SKM-1 treated with dmso at 0.1 percent for 144 hours (cell line): ENCODE measurements at regions not wholly inside any gene's neighbourhood (a gene's known extent, or its start where the extent isn't known, plus 50 kb on each side); places are given as distances from the start of the nearest gene placed in this dataset.

Source experiments
- DNase-seq: peaks from one replicate; lab custom pipeline; 2025; ENCODE audit not compliant: unreplicated experiment; lab: John Stamatoyannopoulos, UW

- DNase-seq: no peak
Measured at GRCh38 chr3:27935492-27935891, 213.4 kb upstream of the EOMES start.

- DNase-seq: no peak
Measured at GRCh38 chr3:27939521-27939920, 217.4 kb upstream of the EOMES start.

DNA sequence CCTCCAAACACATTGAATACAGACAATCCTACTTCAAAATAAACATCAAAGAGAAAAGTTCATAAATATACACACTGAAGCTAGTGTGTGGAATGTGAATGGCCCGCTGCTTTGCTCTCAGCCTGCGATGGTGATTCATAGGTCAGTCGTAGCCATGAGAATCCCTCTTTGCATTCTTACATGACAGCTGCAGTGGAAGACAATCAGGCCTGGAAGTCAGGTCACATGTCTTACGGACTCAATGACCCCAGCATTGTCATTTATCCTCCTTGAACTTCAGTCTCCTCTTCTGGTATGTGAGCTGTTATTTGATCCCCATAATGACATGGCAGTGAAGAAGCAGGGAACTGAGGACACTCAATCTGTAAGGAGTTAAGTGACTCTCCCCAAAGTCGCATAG is 217.8 kb upstream of the EOMES start:
- no peak for DNase-seq

GRCh38 chr3:27943106-27943505 is 221.0 kb upstream of the EOMES start:
- DNase-seq: no peak

GRCh38 chr3:27945229-27945628 is 223.1 kb upstream of the EOMES start:
- no peak for DNase-seq

DNA sequence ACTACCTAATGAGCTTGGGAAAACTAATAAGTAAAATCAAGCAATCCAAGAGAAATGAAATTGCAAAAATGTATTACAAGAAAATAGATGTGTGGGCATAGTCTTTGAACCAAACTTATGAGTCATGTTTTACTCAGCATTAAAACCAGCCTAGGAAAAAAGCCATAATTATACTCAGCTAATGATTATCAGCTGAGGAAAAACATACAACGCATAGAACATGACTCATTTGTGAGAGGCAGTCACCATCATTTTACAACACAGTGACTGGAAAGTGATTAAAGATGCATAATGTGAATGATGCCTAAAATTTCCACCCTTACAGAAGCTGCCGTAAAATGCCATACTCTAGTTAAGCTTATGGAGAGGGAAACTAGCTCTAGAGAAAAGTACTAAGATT is 238.0 kb upstream of the EOMES start:
- no peak for DNase-seq

DNA sequence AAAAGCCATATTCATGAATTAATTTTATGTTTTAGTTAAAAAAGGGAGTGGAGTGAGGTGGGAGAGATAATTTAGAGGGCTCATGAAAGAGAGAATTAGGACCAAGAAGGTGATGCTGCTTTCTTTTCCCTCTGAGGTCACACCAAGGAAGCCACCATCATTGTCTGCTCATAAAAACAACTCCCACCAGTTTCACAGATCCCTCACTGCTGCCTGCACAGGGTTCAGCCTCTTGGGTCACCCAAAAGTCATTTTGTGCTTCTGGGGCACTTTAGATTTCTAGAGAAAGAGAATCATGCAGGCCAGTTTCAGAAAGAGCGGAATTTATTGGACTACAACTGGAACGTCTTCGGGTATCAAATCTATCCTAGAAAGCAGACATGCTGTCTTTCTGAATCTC is 241.4 kb upstream of the EOMES start:
- DNase-seq: no peak

GRCh38 chr3:27971600-27971999 is 249.5 kb upstream of the EOMES start:
- no peak for DNase-seq

- DNase-seq: peak; percentile 81
Measured at GRCh38 chr3:27976933-27977332, 254.8 kb upstream of the EOMES start.

DNA sequence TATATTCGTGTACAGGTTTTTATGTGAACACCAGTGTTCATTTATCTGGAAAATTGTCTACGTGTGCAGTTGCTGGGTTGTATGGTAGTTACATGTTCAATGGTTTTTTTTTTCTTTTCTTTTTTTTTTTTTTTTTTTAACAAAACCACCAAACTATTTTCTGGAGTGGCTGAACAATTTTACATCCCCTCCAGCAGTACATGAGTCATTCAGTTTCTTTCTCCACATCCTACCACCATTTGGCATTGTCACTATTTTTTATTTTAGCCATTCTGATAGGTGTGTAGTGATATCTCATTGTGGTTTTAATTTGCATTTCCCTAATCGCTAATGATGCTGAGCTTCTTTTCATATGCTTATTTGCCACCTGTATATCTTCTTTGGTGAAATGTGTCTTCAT is 256.3 kb upstream of the EOMES start:
- no peak for DNase-seq

GRCh38 chr3:27985369-27986035 is 255.9 kb upstream of the CMC1 start:
- no peak for DNase-seq

GRCh38 chr3:27986234-27986879 is 255.1 kb upstream of the CMC1 start:
- DNase-seq: no peak

DNA sequence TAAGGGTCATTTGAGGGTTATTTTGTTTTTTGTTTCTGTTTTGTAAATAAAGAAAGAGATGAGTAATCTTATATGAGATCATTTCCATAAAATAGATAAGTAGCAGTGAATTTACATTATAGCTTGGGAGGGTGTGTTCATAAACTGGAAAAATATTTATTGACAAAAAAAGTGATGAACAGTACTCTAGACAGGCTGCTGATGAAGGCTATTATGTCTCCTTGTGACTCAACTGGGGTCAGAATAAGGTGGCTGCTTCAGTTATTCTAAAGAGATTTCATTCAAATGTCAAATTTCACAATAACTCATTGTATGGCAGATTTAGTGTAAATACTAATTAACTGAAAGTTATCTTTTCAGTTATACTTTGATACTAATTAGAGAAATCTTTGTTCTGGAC is 251.1 kb upstream of the CMC1 start:
- DNase-seq: no peak

DNA sequence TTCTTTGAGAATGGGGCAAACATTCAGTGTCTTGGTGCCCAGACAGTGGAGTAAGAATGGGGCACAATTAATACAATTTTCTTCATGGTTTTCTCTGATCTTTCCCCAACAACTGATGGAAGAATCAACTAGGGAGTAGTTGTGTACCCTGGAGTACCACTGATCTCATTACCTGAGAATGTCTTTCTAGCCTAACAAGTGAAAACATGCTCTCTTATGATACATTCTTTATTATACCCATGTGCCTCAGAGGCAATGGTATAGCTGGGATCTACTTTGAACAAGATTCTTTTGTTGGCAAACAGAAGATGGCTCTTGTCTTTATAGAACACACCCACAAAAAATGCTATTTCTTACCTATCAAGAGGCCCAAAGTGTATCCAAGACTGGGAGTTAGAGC is 250.6 kb upstream of the CMC1 start:
- no peak for DNase-seq

DNA sequence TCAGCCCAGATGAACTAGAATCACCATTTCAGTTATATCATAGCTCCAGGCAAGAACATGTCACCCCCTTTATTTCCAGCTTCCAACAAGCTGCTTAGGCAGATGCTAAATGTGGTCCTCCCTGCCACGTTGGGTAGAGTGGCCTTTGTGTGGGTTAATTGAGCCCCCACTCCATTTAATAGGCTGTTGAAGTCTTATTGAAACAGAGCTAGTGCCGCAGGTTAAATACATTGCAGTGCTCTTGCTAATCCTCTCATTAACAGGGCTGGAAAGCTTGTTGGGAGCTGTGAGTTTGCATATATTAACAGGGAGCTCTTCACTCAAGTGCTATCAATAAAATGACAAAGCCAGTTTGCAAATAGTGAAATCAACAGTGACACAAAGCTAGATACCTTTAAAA is 248.4 kb upstream of the CMC1 start:
- DNase-seq: no peak

DNA sequence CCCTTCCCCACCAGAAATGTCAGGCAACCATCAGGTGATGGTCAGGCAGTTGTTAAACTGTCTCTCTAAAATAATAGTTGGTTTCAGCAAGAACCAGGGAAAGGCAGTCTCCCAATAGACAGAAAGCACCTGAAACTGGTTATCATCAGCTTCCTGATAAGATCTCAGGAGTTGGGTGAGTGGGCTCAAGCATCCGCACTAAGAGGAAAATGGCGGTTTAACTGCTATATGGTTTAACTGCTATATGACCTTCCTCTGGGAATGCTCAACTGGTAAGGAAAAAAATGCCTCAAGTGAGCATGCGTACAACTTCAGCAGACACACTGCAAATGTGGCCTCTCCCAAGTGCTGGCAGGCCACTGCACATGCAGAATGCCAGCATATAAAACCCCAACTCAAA is 240.8 kb upstream of the CMC1 start:
- DNase-seq: no peak

- no peak for DNase-seq
Measured at GRCh38 chr3:28008235-28008634, 233.2 kb upstream of the CMC1 start.

DNA sequence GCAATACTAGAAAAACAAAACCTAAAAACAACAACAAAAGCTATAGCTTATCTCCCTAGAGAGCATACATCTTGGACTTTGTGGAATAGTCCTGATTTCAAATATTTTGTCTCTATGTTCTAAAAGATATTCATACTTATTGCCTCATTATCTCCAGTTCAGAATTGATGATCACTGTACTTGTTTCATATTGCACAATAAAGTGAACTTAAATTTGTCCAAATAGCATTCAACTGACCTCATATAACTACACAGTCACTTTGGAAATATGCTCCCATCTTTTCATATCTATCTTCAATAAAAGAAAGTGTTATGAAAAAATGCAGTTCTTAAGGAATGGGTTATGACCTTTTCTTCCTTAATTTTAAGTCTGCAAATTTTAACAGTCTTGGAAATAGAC is 228.6 kb upstream of the CMC1 start:
- DNase-seq: no peak

DNA sequence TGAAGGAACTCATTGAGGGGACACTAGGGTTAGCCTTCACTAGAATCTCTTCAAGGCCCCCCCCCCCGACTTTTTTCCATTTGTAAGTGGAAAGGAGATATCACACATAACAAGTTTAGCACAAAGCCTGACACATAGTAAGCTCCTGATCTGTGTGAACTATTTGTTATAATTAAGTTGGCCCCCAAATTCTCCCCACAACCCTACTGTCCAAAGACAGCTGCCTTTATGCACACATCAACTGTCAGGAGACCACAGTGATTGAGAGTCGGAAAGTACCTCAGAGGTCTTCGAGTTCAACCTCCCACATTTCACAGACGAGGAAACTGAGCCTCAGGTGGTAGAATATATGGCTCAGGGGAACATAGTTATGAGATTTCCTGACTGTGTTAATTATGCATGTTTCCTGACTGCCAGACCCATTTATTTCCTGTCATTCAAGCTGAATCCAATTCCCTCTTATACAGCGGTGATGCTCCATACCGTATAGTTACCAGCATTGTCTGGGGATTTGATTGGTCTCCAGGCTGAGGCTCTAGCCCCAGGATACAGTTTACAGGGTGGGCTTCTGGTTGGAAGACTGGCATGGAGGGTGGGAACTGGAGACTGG is 227.4 kb upstream of the CMC1 start:
- DNase-seq: no peak

- no peak for DNase-seq
Measured at GRCh38 chr3:28018925-28019718, 222.3 kb upstream of the CMC1 start.

DNA sequence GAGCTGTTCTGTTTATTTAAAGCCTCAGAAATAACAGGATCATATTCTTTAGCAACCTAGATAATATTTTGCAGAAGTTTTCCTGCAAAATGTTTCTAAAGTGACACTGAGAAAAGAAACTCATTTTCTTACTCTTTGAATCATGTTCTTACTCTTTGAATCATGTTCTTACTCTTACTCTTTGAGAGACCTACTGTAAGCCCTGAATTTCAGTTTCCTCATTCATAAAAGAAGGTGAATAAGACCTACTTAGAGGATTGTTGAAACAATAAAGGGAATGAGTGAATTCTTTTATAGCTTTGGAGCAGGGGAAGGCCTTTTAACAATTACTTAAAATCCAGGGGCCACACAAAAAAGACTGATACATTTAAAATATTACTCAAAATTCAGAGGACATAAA is 221.7 kb upstream of the CMC1 start:
- no peak for DNase-seq

DNA sequence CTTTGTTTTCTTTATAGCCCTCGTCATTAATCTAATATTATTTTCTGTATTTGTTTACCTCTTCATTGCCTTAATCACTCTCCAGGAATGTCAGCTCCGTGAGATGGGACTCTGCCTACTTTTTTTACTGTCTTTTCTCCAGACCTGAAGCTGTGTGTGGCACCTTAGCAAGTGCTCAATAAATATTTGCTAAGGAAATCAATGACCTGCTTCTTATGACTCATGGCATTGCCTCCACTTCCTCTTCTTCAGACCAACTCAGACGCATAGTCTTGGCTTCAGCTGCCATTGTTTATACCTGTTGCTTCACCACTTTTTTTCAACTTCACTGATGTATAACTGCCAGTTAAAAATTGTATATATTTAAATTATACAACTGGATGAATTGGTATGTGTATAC is 218.5 kb upstream of the CMC1 start:
- DNase-seq: peak; percentile 46
